ENCODE measurements at regions not wholly inside any gene's neighbourhood (a gene's known extent, or its start where the extent isn't known, plus 50 kb on each side); places are given as distances from the start of the nearest gene placed in this dataset.

GRCh38 chr12:127260531-127260930, 1006.4 kb upstream of the TMEM132C start:
- TF ChIP-seq CTCF (IDR thresholded peaks at IDR 0.05; ENCODE audit: control extremely low read depth in 1 of 3, insufficient read depth in 1 of 3, low read depth in 1 of 3, low read length in 3 of 3) (no peak), RAD21 (IDR thresholded peaks at IDR 0.05 in 1 of 2, conservative IDR thresholded peaks at IDR 0.05 in 1 of 2; ENCODE audit: low read depth in 2 of 2, low read length in 2 of 2) (no peak), POLR2A (IDR thresholded peaks at IDR 0.05; ENCODE audit: control extremely low read depth in 1 of 2, low read depth in 2 of 2, low read length in 2 of 2) (no peak), RXRA (IDR thresholded peaks at IDR 0.05; ENCODE audit: insufficient read depth, low read depth, low read length) (no peak), GABPA (IDR thresholded peaks at IDR 0.05; ENCODE audit: borderline replicate concordance, insufficient read depth, low read length) (no peak), SRF (IDR thresholded peaks at IDR 0.05; ENCODE audit: low read depth, low read length) (no peak), EGR1 (IDR thresholded peaks at IDR 0.05; ENCODE audit: borderline replicate concordance, low read depth, low read length) (no peak), KDM5A (IDR thresholded peaks at IDR 0.05; ENCODE audit: low read length) (no peak), EZH2 (IDR thresholded peaks at IDR 0.05; ENCODE audit: low read depth, low read length, severe bottlenecking) (no peak)
